HFF-Myc (cell line): ENCODE measurements at regions not wholly inside any gene's neighbourhood (a gene's known extent, or its start where the extent isn't known, plus 50 kb on each side); places are given as distances from the start of the nearest gene placed in this dataset.
"Not testable (repeated sequence)": the region's sequence is repeated elsewhere in the genome, so short reads cannot be mapped to it uniquely, and the experiment has no call there.

ENCODE experiments used
- DNase-seq: peaks from one replicate; pipeline ENCODE4 v3.0.0-alpha.2; 2011; ENCODE audit warnings: low read depth; ENCODE audit errors: extremely low read depth
- H3K4me3 ChIP-seq: replicated peaks from 2 replicates; pipeline ENCODE4 v1.5.1; 2011; ENCODE audit warnings: low read depth, mild to moderate bottlenecking, control low read depth, low read length
- TF ChIP-seq, protein P1 (sequence below): IDR thresholded peaks from 2 replicates; pipeline ENCODE4 v1.5.1; 2012; ENCODE audit warnings: mild to moderate bottlenecking, low read depth, low read length, control low read depth; ENCODE audit errors: missing control alignments

DNA sequence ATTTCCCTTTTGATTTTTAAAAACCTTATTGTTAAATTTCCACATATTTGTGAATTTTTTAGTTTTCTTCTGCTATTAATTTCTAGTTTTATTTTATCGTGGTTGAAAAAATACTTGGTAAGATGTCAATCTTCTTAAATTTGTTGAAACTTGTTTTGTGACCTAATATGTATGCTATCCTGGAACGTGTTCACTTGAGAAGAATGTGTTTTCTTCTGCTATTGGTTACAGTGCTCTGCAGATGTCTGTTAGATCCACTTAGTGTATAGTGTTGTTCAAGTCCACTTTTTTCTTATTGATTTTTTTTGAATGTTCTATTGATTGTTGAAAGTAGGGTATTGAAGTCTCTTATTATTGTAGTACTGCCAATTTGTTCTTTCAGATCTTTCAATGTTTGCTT, 116.5 kb upstream of the NETO1 start:
- TF ChIP-seq, protein P1, sequence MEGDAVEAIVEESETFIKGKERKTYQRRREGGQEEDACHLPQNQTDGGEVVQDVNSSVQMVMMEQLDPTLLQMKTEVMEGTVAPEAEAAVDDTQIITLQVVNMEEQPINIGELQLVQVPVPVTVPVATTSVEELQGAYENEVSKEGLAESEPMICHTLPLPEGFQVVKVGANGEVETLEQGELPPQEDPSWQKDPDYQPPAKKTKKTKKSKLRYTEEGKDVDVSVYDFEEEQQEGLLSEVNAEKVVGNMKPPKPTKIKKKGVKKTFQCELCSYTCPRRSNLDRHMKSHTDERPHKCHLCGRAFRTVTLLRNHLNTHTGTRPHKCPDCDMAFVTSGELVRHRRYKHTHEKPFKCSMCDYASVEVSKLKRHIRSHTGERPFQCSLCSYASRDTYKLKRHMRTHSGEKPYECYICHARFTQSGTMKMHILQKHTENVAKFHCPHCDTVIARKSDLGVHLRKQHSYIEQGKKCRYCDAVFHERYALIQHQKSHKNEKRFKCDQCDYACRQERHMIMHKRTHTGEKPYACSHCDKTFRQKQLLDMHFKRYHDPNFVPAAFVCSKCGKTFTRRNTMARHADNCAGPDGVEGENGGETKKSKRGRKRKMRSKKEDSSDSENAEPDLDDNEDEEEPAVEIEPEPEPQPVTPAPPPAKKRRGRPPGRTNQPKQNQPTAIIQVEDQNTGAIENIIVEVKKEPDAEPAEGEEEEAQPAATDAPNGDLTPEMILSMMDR = no peak
- no peak for DNase-seq

DNA sequence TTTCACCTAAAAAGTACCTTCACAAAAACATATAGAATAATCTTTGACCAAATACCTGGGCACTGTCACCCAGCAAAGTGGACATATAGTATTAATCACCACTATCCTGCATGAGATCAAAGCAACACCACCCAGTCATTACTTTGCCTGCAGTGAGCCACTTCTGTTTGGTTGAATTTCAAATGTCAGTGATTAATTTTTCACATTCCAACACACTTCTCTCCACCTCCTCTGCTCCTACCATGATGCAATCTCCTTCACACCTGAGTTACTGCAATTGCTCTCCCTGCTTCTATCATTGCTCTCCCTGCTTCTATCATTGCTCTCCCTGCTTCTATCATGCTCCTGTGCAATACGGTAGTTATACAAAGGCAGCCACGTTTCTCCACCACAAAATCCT, 106.1 kb upstream of the NETO1 start:
- TF ChIP-seq, protein P1 = no peak
- DNase-seq = no peak
- no peak overlapping the region for H3K4me3 ChIP-seq

More for the DNA sequence above, 116.5 kb upstream of the NETO1 start:
- no peak overlapping the region for H3K4me3 ChIP-seq

DNA sequence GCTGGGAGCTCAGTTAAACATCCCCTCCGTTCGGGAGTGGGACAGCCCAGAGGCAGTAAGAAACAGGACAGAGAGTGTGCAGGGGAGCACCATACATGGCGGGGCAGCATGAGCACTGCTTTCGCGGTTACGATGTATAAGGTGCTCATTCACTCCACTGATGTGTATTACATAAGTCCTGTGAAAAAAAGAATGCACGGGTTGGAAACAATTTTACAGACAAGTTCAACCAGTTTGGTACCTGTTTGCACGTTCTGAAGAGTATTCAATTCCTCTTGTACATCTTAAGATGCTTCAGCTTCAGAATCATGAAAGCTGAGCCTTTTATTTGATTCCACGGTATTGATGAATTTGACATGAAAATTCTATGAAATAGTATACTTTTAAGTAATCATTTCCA, 97.8 kb upstream of the NETO1 start:
- TF ChIP-seq, protein P1 = no peak

DNA sequence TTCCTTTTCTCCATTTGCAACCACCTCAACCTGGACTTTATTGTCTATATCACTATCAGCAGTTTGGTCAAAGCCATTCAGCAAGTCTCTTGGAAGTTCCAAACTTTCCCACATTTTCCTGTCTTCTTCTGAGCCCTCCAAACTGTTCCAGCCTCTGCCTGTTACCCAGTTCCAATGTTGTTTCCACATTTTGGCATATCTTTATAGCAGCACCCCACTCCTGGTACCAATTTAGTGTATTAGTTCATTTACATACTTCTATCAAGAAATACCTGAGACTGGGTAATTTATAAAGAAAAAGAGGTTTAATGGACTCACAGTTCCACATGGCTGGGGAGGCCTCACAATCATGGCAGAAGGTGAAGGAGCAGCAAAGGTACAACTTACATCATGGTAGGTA, 90.4 kb upstream of the NETO1 start:
- H3K4me3 ChIP-seq, DNase-seq: not testable (repeated sequence)

More for the DNA sequence above, 97.8 kb upstream of the NETO1 start:
- no peak for DNase-seq
- no peak overlapping the region for H3K4me3 ChIP-seq

DNA sequence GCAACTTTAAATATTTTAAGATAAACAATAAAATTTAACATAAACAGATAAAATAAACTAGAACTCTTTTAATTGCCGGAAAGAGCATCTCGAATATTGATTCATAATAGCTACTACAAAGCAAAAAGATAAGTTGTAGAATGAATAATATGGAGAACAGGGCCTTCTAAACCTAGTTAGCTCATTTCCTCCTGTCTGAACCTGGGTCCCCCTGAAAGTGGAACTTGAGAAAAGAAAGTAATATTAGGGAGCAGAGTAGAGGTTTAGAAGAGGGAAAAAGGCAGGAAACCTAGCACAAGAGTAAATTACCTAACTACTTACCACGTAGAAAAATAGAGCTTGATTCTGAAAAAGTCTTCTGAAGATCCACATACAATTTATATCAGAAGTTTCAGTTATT, 80.7 kb upstream of the NETO1 start:
- TF ChIP-seq, protein P1 = no peak
- no peak for DNase-seq
- H3K4me3 ChIP-seq = no peak overlapping the region

DNA sequence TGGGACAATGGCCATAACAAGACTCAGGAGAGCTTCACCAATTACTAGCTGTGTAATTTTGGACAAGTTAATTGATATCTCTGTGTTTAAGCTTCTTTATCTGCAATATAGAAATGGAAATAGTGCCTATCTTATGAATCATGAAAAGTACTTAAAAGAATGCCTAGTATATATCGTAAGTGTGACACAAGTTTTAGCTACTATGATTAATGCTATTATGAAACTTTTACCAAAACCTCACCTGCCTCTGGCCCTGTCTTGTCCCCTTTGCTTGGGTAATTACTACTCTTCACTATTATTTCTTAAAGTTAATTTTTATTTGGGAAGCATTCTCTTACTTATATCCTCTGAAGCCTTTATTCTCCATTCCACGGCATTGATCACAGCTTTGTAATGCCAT, 75.0 kb upstream of the NETO1 start:
- DNase-seq = no peak
- TF ChIP-seq, protein P1 = no peak
- H3K4me3 ChIP-seq = no peak overlapping the region

DNA sequence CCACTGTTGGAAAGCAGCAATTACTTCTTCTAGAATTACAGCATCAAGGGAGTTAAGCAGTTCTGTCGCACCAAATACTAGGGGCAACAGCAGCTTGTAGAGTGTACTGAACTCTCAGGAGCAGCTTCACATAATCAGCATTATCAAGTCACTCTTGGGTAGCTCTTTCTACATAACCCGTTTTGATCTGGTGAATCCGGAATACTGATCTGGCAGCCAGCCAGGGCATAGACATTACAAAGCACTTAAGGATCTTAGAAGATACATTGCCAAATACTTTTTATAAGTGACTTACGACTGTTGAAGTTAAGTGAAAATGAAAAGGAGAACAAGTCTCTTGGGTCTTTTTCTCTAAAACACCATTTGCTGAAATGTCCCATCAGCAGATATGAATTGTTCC, 73.2 kb upstream of the NETO1 start:
- DNase-seq = no peak
- TF ChIP-seq, protein P1 = no peak

More for the DNA sequence above, 73.2 kb upstream of the NETO1 start:
- H3K4me3 ChIP-seq = no peak overlapping the region
